Epithelial cell of esophagus (primary cell): ENCODE measurements at regions not wholly inside any gene's neighbourhood (a gene's known extent, or its start where the extent isn't known, plus 50 kb on each side); places are given as distances from the start of the nearest gene placed in this dataset.
A peak's percentile ranks its signal among the peaks of the same experiment; 100 is the strongest.

Experiments
- DNase-seq: peaks from one replicate; pipeline ENCODE4 v3.0.0; 2010; ENCODE audit warnings: low read depth
- H3K4me3 ChIP-seq: 2 replicates; pipeline ENCODE4 v1.5.1; 2011; ENCODE audit warnings: mild to moderate bottlenecking, low read length, control low read depth
- TF ChIP-seq, protein P1 (sequence below): IDR thresholded peaks from 2 replicates; pipeline ENCODE4 v1.5.1; 2011; ENCODE audit warnings: low read depth, mild to moderate bottlenecking, low read length, control low read depth, inconsistent platforms; ENCODE audit not compliant: insufficient read depth; ENCODE audit errors: missing control alignments

DNA sequence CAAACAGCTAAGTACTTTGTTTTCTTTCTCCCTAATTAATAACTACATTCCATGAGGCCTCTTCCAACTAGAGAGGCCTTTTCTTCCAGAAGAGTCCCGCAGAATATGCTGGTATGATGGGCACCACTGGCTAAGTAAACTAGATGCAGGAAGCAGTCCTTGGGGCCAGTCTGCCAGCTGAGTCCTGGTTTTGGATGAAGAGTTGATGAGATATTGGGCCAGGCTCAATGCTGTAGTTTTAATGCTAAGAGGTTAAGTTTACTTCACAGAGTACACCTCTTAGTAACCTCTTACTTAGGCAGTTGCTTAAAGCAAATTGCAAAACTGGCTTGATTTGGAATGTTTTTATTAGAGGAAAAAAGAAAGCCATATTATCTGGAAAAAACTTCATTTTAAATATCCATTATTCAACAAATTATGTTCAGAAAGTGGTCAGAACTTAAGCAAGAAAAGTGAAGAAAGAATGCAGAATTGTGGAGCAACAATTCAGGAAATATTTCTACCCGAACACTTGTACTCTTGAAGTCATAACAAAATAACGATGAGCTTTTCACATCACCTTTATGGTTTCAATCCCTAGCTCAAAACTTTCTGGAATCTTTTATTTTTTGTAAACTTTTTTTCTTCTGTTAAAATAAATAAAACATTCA is 178.4 kb upstream of the CDIN1 start:
- no peak for DNase-seq
- no peak overlapping the region for H3K4me3 ChIP-seq
- TF ChIP-seq, protein P1, sequence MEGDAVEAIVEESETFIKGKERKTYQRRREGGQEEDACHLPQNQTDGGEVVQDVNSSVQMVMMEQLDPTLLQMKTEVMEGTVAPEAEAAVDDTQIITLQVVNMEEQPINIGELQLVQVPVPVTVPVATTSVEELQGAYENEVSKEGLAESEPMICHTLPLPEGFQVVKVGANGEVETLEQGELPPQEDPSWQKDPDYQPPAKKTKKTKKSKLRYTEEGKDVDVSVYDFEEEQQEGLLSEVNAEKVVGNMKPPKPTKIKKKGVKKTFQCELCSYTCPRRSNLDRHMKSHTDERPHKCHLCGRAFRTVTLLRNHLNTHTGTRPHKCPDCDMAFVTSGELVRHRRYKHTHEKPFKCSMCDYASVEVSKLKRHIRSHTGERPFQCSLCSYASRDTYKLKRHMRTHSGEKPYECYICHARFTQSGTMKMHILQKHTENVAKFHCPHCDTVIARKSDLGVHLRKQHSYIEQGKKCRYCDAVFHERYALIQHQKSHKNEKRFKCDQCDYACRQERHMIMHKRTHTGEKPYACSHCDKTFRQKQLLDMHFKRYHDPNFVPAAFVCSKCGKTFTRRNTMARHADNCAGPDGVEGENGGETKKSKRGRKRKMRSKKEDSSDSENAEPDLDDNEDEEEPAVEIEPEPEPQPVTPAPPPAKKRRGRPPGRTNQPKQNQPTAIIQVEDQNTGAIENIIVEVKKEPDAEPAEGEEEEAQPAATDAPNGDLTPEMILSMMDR = no peak

DNA sequence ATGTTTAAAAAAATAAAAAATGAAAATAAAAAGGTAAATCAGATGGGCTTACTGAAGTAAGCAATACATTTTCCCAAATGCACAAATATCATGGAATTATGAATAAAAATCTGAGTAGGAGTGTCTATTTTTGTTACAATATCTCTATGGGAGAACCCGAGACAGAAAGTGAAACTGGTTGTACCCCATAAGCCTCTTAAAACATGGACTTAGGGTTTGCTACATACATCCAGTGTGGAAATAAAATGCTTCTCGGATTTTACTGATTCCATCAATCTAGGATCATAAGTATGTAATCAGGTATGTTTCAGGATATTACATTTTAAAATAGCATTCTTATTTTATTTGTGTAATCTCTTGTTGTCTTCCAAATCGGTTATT is 177.8 kb upstream of the CDIN1 start:
- H3K4me3 ChIP-seq = no peak overlapping the region
- no peak for DNase-seq
- TF ChIP-seq, protein P1 = no peak

DNA sequence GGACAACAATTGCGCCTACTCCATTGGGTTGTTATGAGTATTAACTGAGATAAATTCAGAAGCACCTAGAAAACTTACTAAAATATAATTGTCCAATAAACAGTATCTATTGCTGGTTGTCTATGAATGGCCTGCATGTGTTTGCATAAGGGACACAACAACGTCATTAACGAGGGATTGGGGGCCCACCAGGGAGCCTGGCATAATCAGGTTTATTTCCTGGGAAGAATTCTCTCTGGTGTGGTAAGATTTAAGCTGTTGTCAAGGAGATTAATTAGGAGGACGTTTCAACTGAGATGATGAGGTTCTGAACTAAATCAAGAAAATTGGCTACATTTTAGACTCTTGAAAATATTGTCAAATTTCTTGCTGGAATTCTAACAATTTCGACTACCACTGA is 176.1 kb upstream of the CDIN1 start:
- TF ChIP-seq, protein P1 = no peak
- no peak overlapping the region for H3K4me3 ChIP-seq
- no peak for DNase-seq

DNA sequence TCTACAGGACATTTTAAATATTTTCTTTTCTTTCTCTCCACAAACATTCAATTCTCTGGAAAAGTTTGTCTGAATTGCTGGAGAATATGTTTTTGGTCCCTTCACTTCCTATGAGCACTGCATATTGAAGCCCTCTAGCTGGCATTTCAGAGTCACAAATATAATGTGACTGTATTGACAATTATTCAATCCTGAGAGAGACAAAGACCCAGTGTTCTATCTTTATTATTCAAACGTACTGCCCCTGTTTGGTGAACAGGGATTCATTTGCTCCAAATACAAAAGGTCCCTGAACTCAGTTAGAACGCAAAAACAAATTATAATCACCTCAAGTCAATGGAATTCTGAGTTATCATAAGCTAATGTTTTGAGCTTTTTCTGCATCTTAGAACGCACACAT is 173.1 kb upstream of the CDIN1 start:
- TF ChIP-seq, protein P1 = no peak
- no peak for DNase-seq
- H3K4me3 ChIP-seq = no peak overlapping the region

DNA sequence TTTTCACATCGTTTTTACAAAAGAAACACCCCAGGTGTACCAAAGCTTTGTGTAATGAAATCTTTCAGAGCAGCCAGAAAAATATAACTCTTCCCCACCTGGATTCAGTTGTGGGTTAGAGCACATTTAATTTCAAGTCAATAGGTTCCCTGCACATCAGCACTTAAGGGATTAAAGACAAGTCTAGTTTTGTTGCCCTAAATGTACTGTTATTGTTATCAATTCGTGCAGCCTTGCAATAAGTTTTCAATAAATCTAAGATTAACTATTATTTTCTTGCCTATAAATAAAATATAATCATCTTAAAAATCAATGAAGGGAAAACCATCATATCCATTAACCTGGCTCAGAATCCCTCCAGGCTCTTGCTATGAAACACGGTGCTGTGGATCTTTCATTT is 172.5 kb upstream of the CDIN1 start:
- DNase-seq = no peak
- no peak overlapping the region for H3K4me3 ChIP-seq
- TF ChIP-seq, protein P1 = no peak

DNA sequence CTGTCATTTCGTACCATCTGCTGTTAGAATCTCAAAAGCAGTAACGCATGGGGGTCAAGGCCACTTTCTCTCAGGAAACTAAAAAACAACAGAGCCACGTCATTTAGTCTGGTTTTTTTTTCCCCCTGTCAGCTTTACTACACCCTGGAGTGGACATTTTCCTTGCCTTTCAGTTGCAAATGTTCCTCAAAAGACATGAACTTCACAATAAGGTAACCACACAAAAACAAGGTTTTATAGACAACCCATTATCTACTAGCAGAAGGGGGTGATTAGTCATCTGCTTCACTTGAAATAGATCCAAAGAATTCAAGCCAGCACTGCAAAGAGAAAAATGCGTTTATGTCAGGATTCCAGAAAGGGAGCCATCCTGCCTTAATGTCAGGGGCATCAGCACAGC is 171.8 kb upstream of the CDIN1 start:
- peak; percentile 18 for DNase-seq
- TF ChIP-seq, protein P1 = no peak
- H3K4me3 ChIP-seq = no peak overlapping the region

DNA sequence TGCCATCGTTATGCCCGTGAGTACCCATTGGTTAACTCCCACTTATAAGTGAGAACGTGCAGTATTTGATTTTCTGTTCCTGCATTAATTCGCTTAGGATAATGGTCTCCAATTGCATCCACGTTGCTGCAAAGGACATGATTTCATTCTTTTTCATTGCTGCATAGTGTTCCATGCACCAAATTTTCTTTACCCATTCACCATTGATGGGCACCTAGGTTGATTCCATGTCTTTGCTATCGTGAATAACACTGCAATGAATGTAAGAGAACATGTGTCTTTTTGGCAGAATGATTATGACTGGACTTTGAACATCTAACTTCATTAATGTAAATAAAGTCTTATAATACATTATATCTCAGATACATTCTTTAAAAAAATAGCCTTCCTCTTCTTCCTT is 169.6 kb upstream of the CDIN1 start:
- TF ChIP-seq, protein P1 = no peak
- H3K4me3 ChIP-seq = no peak overlapping the region
- no peak for DNase-seq
